ENCODE measurements at regions not wholly inside any gene's neighbourhood (a gene's known extent, or its start where the extent isn't known, plus 50 kb on each side); places are given as distances from the start of the nearest gene placed in this dataset.

GRCh38 chr15:93771196-93772030, 459.9 kb upstream of the MCTP2 start:
- H3K27me3 ChIP-seq: no peaks in the 10 kb centered on the region
- H3K4me3 ChIP-seq: no peak overlapping the region
- no peaks in the 10 kb centered on the region for H3K4me1 ChIP-seq
- no peaks in the 10 kb centered on the region for H3K36me3 ChIP-seq (ENCODE audit: low read depth, missing control alignments)
- no peak for DNase-seq
- WGBS, 2 donors: 81% methylated on average over 4 of the region's 4 CpGs
- no peak overlapping the region for H3K27ac ChIP-seq
- TF ChIP-seq POLR2A (IDR thresholded peaks at IDR 0.05) (no peak), CTCF (IDR thresholded peaks at IDR 0.05) (no peak)
- no peaks in the 10 kb centered on the region for H3K9me3 ChIP-seq
- intact Hi-C loops (cut with DNase I; ENCODE audit: low total_unique reads): no loop called here

- intact Hi-C loops (cut with DNase I; ENCODE audit: low total_unique reads): no loop called here
- no peaks in the 10 kb centered on the region for H3K27me3 ChIP-seq
- H3K36me3 ChIP-seq (ENCODE audit: low read depth, missing control alignments): no peaks in the 10 kb centered on the region
- H3K27ac ChIP-seq: no peak overlapping the region
- no peak for DNase-seq
- TF ChIP-seq POLR2A (IDR thresholded peaks at IDR 0.05): no peak
- no peak for TF ChIP-seq CTCF (IDR thresholded peaks at IDR 0.05)
- 62 to 66% methylated on average over 1 of the region's 1 CpG for WGBS, 2 donors
- no peaks in the 10 kb centered on the region for H3K9me3 ChIP-seq
- H3K4me1 ChIP-seq: no peaks in the 10 kb centered on the region
- H3K4me3 ChIP-seq: no peak overlapping the region
Measured at GRCh38 chr15:93770788-93771187, 460.6 kb upstream of the MCTP2 start.

- WGBS, 2 donors: 90 to 93% methylated on average over 3 of the region's 3 CpGs
- DNase-seq: no peak
- Histone ChIP-seq H3K4me3 (no peak overlapping the region), H3K36me3 (ENCODE audit: low read depth, missing control alignments) (no peaks in the 10 kb centered on the region), H3K27ac (no peak overlapping the region), H3K4me1 (no peaks in the 10 kb centered on the region), H3K27me3 (no peaks in the 10 kb centered on the region), H3K9me3 (no peaks in the 10 kb centered on the region)
- intact Hi-C loops (cut with DNase I; ENCODE audit: low total_unique reads): no loop called here
- no peak for TF ChIP-seq CTCF (IDR thresholded peaks at IDR 0.05)
- no peak for TF ChIP-seq POLR2A (IDR thresholded peaks at IDR 0.05)
Measured at GRCh38 chr15:93762036-93762435, 469.3 kb upstream of the MCTP2 start.

- DNase-seq: no peak
- TF ChIP-seq POLR2A (IDR thresholded peaks at IDR 0.05): no peak
- Histone ChIP-seq H3K9me3 (no peaks in the 10 kb centered on the region), H3K36me3 (ENCODE audit: low read depth, missing control alignments) (no peaks in the 10 kb centered on the region), H3K27ac (no peak overlapping the region), H3K4me1 (no peaks in the 10 kb centered on the region), H3K4me3 (no peak overlapping the region), H3K27me3 (no peaks in the 10 kb centered on the region)
- intact Hi-C loops (cut with DNase I; ENCODE audit: low total_unique reads): no loop called here
- 84 to 86% methylated on average over 3 of the region's 3 CpGs for WGBS, 2 donors
Measured at GRCh38 chr15:93759629-93760028, 471.7 kb upstream of the MCTP2 start.

- Histone ChIP-seq H3K9me3 (no peaks in the 10 kb centered on the region), H3K27ac (no peak overlapping the region), H3K4me3 (no peak overlapping the region), H3K4me1 (no peaks in the 10 kb centered on the region), H3K27me3 (no peaks in the 10 kb centered on the region), H3K36me3 (ENCODE audit: low read depth, missing control alignments) (no peaks in the 10 kb centered on the region)
- 75 to 84% methylated on average over 2 of the region's 2 CpGs for WGBS, 2 donors
- intact Hi-C loops (cut with DNase I; ENCODE audit: low total_unique reads): no loop called here
- DNase-seq: no peak
- TF ChIP-seq CTCF (IDR thresholded peaks at IDR 0.05) (no peak), POLR2A (IDR thresholded peaks at IDR 0.05) (no peak)
Measured at GRCh38 chr15:93758824-93759223, 472.5 kb upstream of the MCTP2 start.

Data from testis (tissue), 2 donors.